ENCODE measurements at regions not wholly inside any gene's neighbourhood (a gene's known extent, or its start where the extent isn't known, plus 50 kb on each side); places are given as distances from the start of the nearest gene placed in this dataset.

DNA sequence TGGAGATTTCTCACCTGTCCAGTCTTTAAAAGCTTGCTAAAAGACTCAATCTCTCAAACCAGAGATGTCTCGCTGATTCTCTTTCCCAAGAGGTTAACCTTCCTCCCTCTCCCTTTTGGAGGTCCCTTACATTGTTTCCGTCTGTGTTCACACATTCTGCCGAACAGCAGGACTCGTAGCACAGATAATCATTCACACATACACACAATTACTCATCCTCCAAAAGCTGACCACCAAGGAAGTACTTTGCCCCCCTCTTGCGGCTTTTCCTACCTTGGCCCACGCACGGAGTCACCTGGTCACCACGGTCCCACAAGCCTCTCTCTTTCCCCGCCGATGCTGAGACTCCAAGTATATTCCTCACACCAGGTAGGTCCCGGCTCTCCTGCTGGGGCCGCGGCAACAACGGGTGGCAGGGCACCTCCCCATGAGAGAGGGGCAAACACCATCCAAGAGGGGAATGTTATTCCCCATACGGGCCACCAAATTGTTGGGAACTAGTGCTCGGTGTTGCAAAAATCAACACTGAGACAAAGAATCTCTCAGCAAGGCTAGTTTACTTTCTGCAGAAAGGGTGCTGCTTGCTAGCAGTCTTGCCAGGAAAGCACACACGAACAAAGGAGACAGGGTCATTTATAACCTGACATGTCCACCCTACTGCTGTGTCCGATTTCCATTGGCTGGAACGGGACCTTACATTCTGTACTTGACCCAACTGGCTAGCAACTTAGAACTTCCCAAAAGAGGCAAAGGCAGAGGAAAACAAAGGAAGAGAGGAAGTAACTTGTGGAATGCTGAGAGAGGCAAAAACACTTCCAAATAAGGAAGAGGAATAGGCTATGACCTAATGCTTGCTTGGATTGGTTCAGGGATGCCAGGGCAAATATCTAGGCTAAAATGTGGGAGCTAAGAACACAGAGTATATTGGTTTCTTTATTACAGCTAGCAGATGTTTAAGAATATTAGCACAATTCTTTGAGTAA lies 102.1 kb upstream of the NECTIN3 start:
- Mint-ChIP-seq H3K27ac (peak overlapping the region in 1 of 9 donors; percentile 18), H3K9me3 (peaks cover 0 to 26% (median 13%) of the 10 kb centered on the region in 11 donors), H3K4me1 (peaks cover 0 to 4% (median 0%) of the 10 kb centered on the region in 7 donors), H3K4me3 (no peak overlapping the region), H3K36me3 (peaks cover 0 to 5% (median 0%) of the 10 kb centered on the region in 5 donors), H3K27me3 (peaks cover 3 to 38% (median 18%) of the 10 kb centered on the region in 5 donors)
- ATAC-seq (no peak), DNase-seq (peak in 1 of 9 donors; percentile 2)
- intact Hi-C loops (cut with micrococcal nuclease) = no loop called here
- H3K27me3 ChIP-seq (ENCODE audit: control insufficient read depth in 2 of 2, insufficient read depth in 2 of 2, low read length in 2 of 2) = no peaks in the 10 kb centered on the region
- no peaks in the 10 kb centered on the region for H3K36me3 ChIP-seq (ENCODE audit: control insufficient read depth in 2 of 3, insufficient read depth in 3 of 3, low read length in 3 of 3)
- H3K4me1 ChIP-seq (ENCODE audit: control insufficient read depth in 2 of 2, insufficient read depth in 2 of 2, low read length in 2 of 2) = no peaks in the 10 kb centered on the region
- ChIA-PET CTCF (no interaction called here), POLR2A (no interaction called here)
- no peaks in the 10 kb centered on the region for H3K9me3 ChIP-seq (ENCODE audit: control insufficient read depth in 2 of 3, low read length in 3 of 3)
- H3K27ac ChIP-seq (ENCODE audit: low read depth, low read length) = no peak overlapping the region
- H3K4me3 ChIP-seq (ENCODE audit: low read length) = no peak overlapping the region

DNA sequence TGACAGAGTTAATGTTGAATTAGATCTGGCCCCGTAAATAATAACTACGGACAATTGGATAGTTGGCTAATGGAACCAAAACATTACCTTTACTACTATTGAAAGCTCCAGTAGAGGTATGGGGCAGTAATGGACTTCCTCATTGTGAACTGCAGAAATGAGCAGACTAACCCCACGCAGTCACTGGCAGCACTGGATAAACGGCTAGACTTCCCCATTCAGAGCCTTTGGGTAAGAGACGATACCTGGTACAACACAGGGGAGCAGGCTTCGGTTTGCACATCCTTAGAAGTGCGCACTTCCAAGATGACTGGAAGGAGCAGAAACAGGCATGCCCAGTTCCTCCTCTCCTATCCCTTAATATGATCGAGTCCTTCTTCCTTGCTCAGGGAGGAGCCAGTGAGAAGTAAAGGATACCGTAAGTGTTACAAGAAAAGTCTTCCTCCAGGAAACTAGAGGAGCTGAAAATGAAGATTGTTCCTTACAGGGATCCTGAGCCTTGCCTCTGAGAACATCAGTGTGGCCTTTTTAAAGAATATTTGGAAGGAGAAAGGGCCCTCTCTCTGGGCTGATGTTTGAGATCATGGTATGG lies 100.5 kb upstream of the NECTIN3 start:
- H3K27me3 ChIP-seq (ENCODE audit: control insufficient read depth in 2 of 2, insufficient read depth in 2 of 2, low read length in 2 of 2) = no peaks in the 10 kb centered on the region
- Mint-ChIP-seq H3K36me3 (peaks cover 0 to 5% (median 0%) of the 10 kb centered on the region in 5 donors), H3K27me3 (peaks cover 7 to 25% (median 18%) of the 10 kb centered on the region in 5 donors), H3K9me3 (peaks cover 0 to 16% (median 6%) of the 10 kb centered on the region in 11 donors), H3K4me3 (no peak overlapping the region), H3K4me1 (peaks cover 0 to 4% (median 0%) of the 10 kb centered on the region in 7 donors), H3K27ac (no peak overlapping the region)
- H3K4me1 ChIP-seq (ENCODE audit: control insufficient read depth in 2 of 2, insufficient read depth in 2 of 2, low read length in 2 of 2) = no peaks in the 10 kb centered on the region
- no peaks in the 10 kb centered on the region for H3K9me3 ChIP-seq (ENCODE audit: control insufficient read depth in 2 of 3, low read length in 3 of 3)
- no peak overlapping the region for H3K4me3 ChIP-seq (ENCODE audit: low read length)
- ChIA-PET POLR2A (no interaction called here), CTCF (no interaction called here)
- H3K27ac ChIP-seq (ENCODE audit: low read depth, low read length) = no peak overlapping the region
- no peaks in the 10 kb centered on the region for H3K36me3 ChIP-seq (ENCODE audit: control insufficient read depth in 2 of 3, insufficient read depth in 3 of 3, low read length in 3 of 3)
- DNase-seq (no peak), ATAC-seq (no peak)
- intact Hi-C loops (cut with micrococcal nuclease) = no loop called here

DNA sequence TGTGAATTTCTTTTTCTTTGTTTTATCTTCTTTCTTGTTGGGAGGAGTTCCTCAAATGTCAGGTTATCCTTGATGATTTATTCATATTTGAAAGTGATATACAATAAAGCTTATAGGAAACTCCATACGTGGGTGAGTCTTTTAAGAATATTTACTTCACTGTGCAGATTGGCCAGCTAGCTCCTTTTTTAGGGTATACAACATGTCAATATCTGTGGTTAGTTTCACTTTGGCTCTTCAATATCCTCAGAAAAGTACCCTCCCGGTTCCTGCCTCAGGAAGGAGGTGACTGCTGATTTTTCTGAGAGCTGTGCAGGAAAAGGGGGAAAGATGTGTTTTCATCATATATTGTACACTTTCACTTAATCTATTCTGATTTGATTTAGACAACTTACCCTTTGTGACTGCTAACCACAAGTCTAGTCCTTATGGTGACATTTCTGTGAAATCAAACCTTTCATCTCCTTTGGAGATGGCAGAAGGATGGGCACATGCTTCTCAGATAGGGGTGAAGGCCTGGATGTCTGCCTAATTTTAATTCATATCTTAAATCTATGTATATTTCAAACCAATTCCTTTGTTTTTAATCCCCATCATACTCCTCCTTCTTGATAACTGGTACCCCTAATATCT lies 98.2 kb upstream of the NECTIN3 start:
- Mint-ChIP-seq H3K4me1 (peaks cover 0 to 4% (median 0%) of the 10 kb centered on the region in 7 donors), H3K4me3 (no peak overlapping the region), H3K9me3 (peaks cover 0 to 12% (median 6%) of the 10 kb centered on the region in 11 donors), H3K27ac (no peak overlapping the region), H3K36me3 (peaks cover 0 to 5% (median 0%) of the 10 kb centered on the region in 5 donors), H3K27me3 (peaks cover 11 to 16% (median 14%) of the 10 kb centered on the region in 5 donors)
- H3K4me3 ChIP-seq (ENCODE audit: low read length) = no peak overlapping the region
- DNase-seq (no peak), ATAC-seq (no peak)
- no peaks in the 10 kb centered on the region for H3K27me3 ChIP-seq (ENCODE audit: control insufficient read depth in 2 of 2, insufficient read depth in 2 of 2, low read length in 2 of 2)
- POLR2A ChIA-PET = no interaction called here
- H3K36me3 ChIP-seq (ENCODE audit: control insufficient read depth in 2 of 3, insufficient read depth in 3 of 3, low read length in 3 of 3) = no peaks in the 10 kb centered on the region
- H3K9me3 ChIP-seq (ENCODE audit: control insufficient read depth in 2 of 3, low read length in 3 of 3) = no peaks in the 10 kb centered on the region
- no peaks in the 10 kb centered on the region for H3K4me1 ChIP-seq (ENCODE audit: control insufficient read depth in 2 of 2, insufficient read depth in 2 of 2, low read length in 2 of 2)
- no peak overlapping the region for H3K27ac ChIP-seq (ENCODE audit: low read depth, low read length)
- CTCF ChIA-PET = no interaction called here
- intact Hi-C loops (cut with micrococcal nuclease) = no loop called here

DNA sequence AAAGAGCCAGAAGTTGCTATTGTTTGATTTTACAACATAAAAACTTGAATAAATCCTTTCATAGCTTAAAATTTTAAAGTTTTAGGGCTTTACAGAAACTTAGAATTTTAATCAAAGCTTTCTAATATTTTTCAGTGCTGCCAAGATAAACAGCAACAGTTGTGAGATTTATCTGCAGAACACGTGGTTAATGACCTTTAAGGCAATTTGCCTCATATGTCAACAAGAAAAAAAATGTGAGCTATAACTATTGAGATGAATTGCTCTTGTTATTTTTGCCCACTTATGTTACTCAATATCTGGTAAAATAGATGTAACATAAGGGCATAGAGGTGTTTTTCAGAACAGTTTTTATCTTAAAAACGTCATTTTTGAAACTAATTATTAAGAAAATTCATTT lies 96.7 kb upstream of the NECTIN3 start:
- Histone ChIP-seq H3K4me1 (ENCODE audit: control insufficient read depth in 2 of 2, insufficient read depth in 2 of 2, low read length in 2 of 2) (no peaks in the 10 kb centered on the region), H3K27me3 (ENCODE audit: control insufficient read depth in 2 of 2, insufficient read depth in 2 of 2, low read length in 2 of 2) (no peaks in the 10 kb centered on the region), H3K36me3 (ENCODE audit: control insufficient read depth in 2 of 3, insufficient read depth in 3 of 3, low read length in 3 of 3) (no peaks in the 10 kb centered on the region), H3K9me3 (ENCODE audit: control insufficient read depth in 2 of 3, low read length in 3 of 3) (no peaks in the 10 kb centered on the region), H3K4me3 (ENCODE audit: low read length) (no peak overlapping the region), H3K27ac (ENCODE audit: low read depth, low read length) (no peak overlapping the region)
- Mint-ChIP-seq H3K4me3 (no peak overlapping the region), H3K27me3 (peaks cover 10 to 16% (median 14%) of the 10 kb centered on the region in 5 donors), H3K4me1 (peaks cover 0 to 4% (median 0%) of the 10 kb centered on the region in 7 donors), H3K36me3 (no peaks in the 10 kb centered on the region), H3K9me3 (peaks cover 0 to 4% (median 0%) of the 10 kb centered on the region in 11 donors), H3K27ac (no peak overlapping the region)
- ChIA-PET CTCF (no interaction called here), POLR2A (no interaction called here)
- ATAC-seq (no peak), DNase-seq (no peak)
- intact Hi-C loops (cut with micrococcal nuclease) = loop anchor here in 1 of 2 donors (5.0 kb wide), 1 partner anchor 368 kb away; no protein-coding TSS in a partner anchor

DNA sequence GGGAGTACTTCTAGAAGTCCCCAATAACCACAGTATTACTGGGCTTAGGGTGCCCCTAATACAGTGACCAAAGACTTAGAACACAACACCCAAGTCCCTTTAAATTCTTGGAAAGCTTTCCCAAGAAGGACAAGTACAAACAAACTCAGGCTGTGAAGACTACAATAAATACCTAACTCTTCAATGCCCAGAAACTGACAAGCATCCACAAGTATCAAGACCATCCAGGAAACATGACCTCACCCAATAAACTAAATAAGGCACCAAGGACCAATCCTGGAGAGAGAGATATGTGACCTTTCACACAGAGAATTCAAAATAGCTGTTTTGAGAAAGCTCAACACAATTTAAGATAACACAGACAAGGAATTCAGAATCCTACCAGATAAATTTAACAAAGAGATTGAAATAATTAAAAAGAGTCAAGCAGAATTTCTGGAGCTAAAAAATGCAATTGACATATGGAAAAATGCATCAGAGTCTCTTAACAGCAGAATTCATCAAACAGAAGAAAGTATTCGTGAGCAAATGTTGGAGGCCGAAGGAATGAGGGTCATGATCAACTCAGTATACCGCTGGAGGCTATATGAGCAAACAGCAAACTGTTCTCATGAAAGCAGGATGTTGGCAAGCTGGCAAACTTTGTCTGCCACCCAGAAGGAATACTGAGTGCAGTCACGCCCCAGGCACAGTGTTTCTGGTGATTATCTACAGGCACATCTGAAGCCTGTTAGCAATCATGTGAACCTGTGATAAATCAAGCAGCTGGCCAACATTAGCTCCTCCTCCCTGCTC lies 87.0 kb upstream of the NECTIN3 start:
- intact Hi-C loops (cut with micrococcal nuclease) = no loop called here
- H3K9me3 ChIP-seq (ENCODE audit: control insufficient read depth in 2 of 3, low read length in 3 of 3) = no peaks in the 10 kb centered on the region
- CTCF ChIA-PET = no interaction called here

DNA sequence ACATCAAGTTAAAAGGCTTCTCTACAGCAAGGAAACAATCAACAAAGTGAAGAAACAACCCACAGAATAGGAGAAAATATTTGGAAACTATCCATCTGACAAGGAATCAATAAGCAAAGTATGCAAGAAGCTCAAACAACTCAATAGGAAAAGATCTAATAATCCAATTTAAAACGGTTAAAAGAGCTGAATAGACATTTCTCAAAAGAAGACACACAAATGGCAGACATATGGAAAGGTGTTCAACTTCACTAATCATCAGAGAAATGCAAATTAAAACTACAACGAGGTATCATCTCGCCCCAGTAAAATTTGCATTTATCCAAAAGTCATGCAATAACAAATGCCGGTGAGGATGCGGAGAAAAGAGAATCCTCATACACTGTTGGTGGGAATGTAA lies 82.2 kb upstream of the NECTIN3 start:
- intact Hi-C loops (cut with micrococcal nuclease) = no loop called here
- no peaks in the 10 kb centered on the region for H3K27me3 ChIP-seq (ENCODE audit: control insufficient read depth in 2 of 2, insufficient read depth in 2 of 2, low read length in 2 of 2)
- H3K36me3 ChIP-seq (ENCODE audit: control insufficient read depth in 2 of 3, insufficient read depth in 3 of 3, low read length in 3 of 3) = no peaks in the 10 kb centered on the region
- Mint-ChIP-seq H3K27me3 (peaks cover 0 to 20% (median 10%) of the 10 kb centered on the region in 5 donors), H3K36me3 (no peaks in the 10 kb centered on the region), H3K4me3 (no peak overlapping the region), H3K4me1 (no peaks in the 10 kb centered on the region), H3K27ac (no peak overlapping the region), H3K9me3 (peaks cover 0 to 31% (median 3%) of the 10 kb centered on the region in 11 donors)
- no peak overlapping the region for H3K4me3 ChIP-seq (ENCODE audit: low read length)
- ChIA-PET CTCF (no interaction called here), POLR2A (no interaction called here)
- ATAC-seq (no peak), DNase-seq (no peak)
- no peak overlapping the region for H3K27ac ChIP-seq (ENCODE audit: low read depth, low read length)
- no peaks in the 10 kb centered on the region for H3K4me1 ChIP-seq (ENCODE audit: control insufficient read depth in 2 of 2, insufficient read depth in 2 of 2, low read length in 2 of 2)
- H3K9me3 ChIP-seq (ENCODE audit: control insufficient read depth in 2 of 3, low read length in 3 of 3) = no peaks in the 10 kb centered on the region

More for the DNA sequence above, 87.0 kb upstream of the NECTIN3 start:
- POLR2A ChIA-PET = no interaction called here
- Mint-ChIP-seq H3K9me3 (peaks cover 0 to 33% (median 5%) of the 10 kb centered on the region in 11 donors), H3K27ac (no peak overlapping the region), H3K36me3 (no peaks in the 10 kb centered on the region), H3K4me3 (no peak overlapping the region), H3K27me3 (peaks cover 0 to 16% (median 8%) of the 10 kb centered on the region in 5 donors), H3K4me1 (no peaks in the 10 kb centered on the region)
- DNase-seq = no peak
- no peak overlapping the region for H3K27ac ChIP-seq (ENCODE audit: low read depth, low read length)
- no peaks in the 10 kb centered on the region for H3K36me3 ChIP-seq (ENCODE audit: control insufficient read depth in 2 of 3, insufficient read depth in 3 of 3, low read length in 3 of 3)
- no peaks in the 10 kb centered on the region for H3K4me1 ChIP-seq (ENCODE audit: control insufficient read depth in 2 of 2, insufficient read depth in 2 of 2, low read length in 2 of 2)
- no peak overlapping the region for H3K4me3 ChIP-seq (ENCODE audit: low read length)
- no peaks in the 10 kb centered on the region for H3K27me3 ChIP-seq (ENCODE audit: control insufficient read depth in 2 of 2, insufficient read depth in 2 of 2, low read length in 2 of 2)
- ATAC-seq = no peak

All from naive thymus-derived CD4-positive, alpha-beta T cell (primary cell).